Glomerular visceral epithelial cell (primary cell): ENCODE measurements at regions not wholly inside any gene's neighbourhood (a gene's known extent, or its start where the extent isn't known, plus 50 kb on each side); places are given as distances from the start of the nearest gene placed in this dataset.

Source experiments
- DNase-seq: peaks from one replicate; pipeline ENCODE4 v3.0.0-alpha.2; 2016; ENCODE audit errors: extremely low spot score

GRCh38 chr1:83029050-83029449 is 969.9 kb downstream of the TTLL7 start:
- no peak for DNase-seq

GRCh38 chr1:83028467-83028866 is 970.5 kb downstream of the TTLL7 start:
- DNase-seq: no peak

GRCh38 chr1:83027511-83027910 is 971.4 kb downstream of the TTLL7 start:
- no peak for DNase-seq

GRCh38 chr1:83026745-83027144 is 972.2 kb downstream of the TTLL7 start:
- no peak for DNase-seq

- DNase-seq: no peak
Measured at GRCh38 chr1:83024251-83024767, 974.6 kb downstream of the TTLL7 start.

GRCh38 chr1:83023212-83023611 is 975.7 kb downstream of the TTLL7 start:
- DNase-seq: no peak

- no peak for DNase-seq
Measured at GRCh38 chr1:83022206-83022605, 976.7 kb downstream of the TTLL7 start.

GRCh38 chr1:83017701-83018100 is 981.2 kb downstream of the TTLL7 start:
- DNase-seq: no peak

GRCh38 chr1:83017276-83017675 is 981.7 kb downstream of the TTLL7 start:
- no peak for DNase-seq

- DNase-seq: no peak
Measured at GRCh38 chr1:83016354-83016849, 982.5 kb downstream of the TTLL7 start.

GRCh38 chr1:83015163-83015562 is 983.8 kb downstream of the TTLL7 start:
- no peak for DNase-seq

GRCh38 chr1:83012950-83013349 is 986.0 kb downstream of the TTLL7 start:
- no peak for DNase-seq

GRCh38 chr1:83011265-83011664 is 987.7 kb downstream of the TTLL7 start:
- DNase-seq: no peak

GRCh38 chr1:83006271-83006670 is 992.7 kb downstream of the TTLL7 start:
- DNase-seq: no peak

- no peak for DNase-seq
Measured at GRCh38 chr1:83000286-83000685, 998.6 kb downstream of the TTLL7 start.

GRCh38 chr1:82995951-82996350 is 1003.0 kb downstream of the TTLL7 start:
- no peak for DNase-seq

- no peak for DNase-seq
Measured at GRCh38 chr1:82994616-82995263, 1004.2 kb downstream of the TTLL7 start.

GRCh38 chr1:82991569-82991968 is 1007.4 kb downstream of the TTLL7 start:
- DNase-seq: no peak

- DNase-seq: no peak
Measured at GRCh38 chr1:82979593-82980236, 1019.2 kb downstream of the TTLL7 start.

- DNase-seq: peak; percentile 52
Measured at GRCh38 chr1:82978461-82979324, 1020.2 kb downstream of the TTLL7 start.

- no peak for DNase-seq
Measured at GRCh38 chr1:82972841-82973553, 1025.9 kb downstream of the TTLL7 start.

GRCh38 chr1:82969340-82969739 is 1029.6 kb downstream of the TTLL7 start:
- DNase-seq: no peak
